HS-5 (cell line): ENCODE measurements at regions not wholly inside any gene's neighbourhood (a gene's known extent, or its start where the extent isn't known, plus 50 kb on each side); places are given as distances from the start of the nearest gene placed in this dataset.
"Not testable (repeated sequence)": the region's sequence is repeated elsewhere in the genome, so short reads cannot be mapped to it uniquely, and the experiment has no call there.

Experiments used
- DNase-seq: peaks from one replicate; pipeline ENCODE4 v3.0.0-alpha.2; 2012; ENCODE audit warnings: low read depth

- no peak for DNase-seq
These were observed 88.9 kb upstream of the RANBP3L start for GRCh38 chr5:36390640-36391039.

GRCh38 chr5:36392186-36392585, 90.5 kb upstream of the RANBP3L start:
- DNase-seq: no peak

GRCh38 chr5:36392818-36393217, 91.1 kb upstream of the RANBP3L start:
- peak; percentile 65 for DNase-seq

DNA sequence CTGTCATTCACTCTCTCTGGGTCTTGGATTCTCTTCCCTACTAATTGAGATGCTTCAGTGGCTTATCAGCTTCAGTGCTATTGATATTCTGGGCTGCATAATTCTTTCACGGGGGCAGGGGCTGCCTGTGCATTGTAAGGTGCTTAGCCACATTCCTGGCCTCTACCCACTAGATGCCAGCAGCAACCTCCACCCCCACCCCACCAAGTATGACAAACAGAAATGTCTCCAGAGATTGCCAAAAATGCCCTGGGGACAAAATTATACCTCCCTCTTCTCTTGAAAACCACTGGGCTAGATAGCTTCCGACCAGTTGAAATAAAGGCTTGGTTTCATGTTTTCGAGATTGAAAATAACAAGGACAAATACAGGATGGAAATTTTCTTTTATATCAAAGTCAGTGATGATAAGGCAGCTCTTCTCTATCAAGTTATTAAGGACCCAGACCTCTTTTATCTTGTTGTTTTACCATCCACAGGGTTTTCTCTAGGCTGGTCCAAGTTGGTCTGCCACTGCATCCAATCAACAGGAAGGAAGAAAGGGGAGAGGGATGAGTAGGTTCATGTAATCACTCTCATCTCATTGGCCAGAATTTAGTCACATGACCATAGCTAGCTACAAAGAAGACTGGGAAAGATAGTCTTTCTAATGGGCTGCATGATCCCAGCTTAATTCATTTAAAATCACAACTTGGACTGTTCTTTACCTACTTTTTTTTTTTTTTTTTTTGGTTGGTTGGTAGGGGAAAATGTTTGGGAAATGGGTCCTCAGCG, 92.1 kb upstream of the RANBP3L start:
- DNase-seq: no peak

GRCh38 chr5:36395260-36395659, 93.6 kb upstream of the RANBP3L start:
- no peak for DNase-seq

- DNase-seq: not testable (repeated sequence)
These were observed 94.2 kb upstream of the RANBP3L start for GRCh38 chr5:36395947-36396346.

DNA sequence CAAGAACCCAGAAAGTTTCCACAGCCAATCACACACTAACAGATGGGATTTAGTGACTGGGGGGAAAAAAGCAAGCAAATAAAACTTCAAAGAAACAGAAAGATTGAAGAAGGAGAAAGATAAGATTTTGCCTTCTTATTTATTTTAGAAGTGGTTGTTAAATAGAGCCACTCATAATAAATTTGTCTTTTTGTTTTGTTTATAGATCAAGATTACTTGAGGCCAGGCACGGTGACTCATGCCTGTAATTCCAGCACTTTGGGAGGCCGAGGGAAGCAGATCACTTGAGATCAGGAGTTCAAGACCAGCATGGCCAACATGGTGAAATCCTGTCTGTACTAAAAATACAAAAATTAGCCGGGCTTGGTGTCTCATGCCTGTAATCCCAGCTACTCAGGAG, 94.9 kb upstream of the RANBP3L start:
- DNase-seq: no peak

DNA sequence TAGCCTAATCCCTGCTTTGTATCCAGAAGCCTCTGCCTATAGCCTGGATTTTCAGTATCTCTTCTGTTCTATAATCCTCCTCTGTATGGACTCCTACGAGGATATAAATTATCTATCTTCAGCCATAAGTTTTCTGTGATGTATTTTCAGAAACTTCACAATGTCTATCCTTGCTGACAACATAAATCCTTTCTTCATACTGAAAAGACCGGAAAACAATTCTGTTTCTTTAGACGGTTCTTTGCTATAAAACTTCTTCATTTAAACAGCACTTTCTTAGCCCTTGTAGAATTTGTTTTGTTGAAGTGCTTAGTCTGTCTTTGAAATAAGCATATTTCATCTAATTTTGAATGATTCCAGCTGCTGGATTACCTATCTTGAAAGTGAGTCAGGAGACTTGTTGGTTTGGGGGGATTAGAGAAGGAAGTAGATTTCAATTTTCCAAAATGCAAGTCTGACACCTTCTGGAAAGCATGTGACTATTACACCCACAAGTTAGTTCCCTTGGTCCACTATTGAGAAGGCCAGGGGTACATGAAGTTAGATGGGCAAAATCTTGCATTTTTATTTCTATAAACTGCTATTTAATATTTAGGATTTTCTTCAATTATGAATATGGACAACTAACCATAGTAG, 96.3 kb upstream of the RANBP3L start:
- no peak for DNase-seq

- no peak for DNase-seq
These were observed 100.8 kb upstream of the RANBP3L start for GRCh38 chr5:36402512-36402906.

- DNase-seq: peak; percentile 97
These were observed 102.1 kb upstream of the RANBP3L start for GRCh38 chr5:36403632-36404311.

GRCh38 chr5:36406023-36406422, 104.3 kb upstream of the RANBP3L start:
- no peak for DNase-seq

DNA sequence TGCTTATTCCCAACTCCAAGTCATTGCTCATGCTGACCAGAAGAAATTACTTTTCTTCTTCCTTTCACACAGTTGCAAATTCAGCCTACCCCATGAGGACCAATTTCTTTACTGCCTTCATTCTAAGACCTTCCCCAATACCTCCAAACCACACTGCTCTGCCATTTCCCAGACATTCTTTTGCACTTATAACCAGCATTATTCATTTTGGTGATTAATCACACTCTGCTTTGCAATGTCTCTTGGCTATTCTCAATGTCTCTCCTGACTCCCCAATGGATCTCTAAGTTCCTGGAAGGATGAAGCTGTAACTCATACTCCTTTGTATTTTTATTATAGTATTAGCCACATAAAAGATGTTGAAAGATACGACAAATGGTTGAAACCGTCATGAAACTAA, 105.7 kb upstream of the RANBP3L start:
- no peak for DNase-seq

DNA sequence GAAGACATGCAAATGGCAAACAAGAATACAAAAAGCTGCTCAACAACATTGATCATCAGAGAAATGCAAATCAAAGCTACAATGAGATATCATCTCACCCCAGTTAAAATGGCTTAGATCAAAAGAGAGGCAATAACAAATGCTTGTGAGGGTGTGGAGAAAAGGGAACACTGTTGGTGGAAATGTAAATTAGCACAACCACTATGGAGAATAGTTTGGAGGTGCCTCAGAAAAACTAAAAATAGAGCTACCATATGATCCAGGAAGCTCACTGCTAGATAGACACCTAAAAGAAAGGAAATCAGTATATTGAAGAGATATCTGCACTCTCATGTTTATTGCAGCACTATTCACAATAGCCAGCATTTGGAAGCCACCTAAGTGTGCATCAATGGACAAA, 108.0 kb upstream of the RANBP3L start:
- not testable (repeated sequence) for DNase-seq

DNA sequence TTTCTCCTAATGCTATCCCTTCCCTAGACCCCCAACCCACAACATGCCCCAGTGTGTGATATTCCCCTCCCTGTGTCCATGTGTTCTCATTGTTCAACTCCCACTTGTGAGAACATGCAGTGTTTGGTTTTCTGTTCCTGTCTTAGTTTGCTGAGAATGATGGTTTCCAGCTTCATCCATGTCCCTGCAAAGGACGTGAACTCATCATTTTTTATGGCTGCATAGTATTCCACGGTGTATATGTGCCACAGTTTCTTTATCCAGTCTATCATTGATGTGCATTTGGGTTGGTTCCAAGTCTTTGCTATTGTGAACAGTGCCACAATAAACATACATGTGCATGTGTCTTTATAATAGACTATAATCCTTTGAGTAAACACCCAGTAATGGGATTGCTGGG, 109.0 kb upstream of the RANBP3L start:
- not testable (repeated sequence) for DNase-seq

GRCh38 chr5:36414869-36415282, 113.2 kb upstream of the RANBP3L start:
- peak; percentile 45 for DNase-seq

DNA sequence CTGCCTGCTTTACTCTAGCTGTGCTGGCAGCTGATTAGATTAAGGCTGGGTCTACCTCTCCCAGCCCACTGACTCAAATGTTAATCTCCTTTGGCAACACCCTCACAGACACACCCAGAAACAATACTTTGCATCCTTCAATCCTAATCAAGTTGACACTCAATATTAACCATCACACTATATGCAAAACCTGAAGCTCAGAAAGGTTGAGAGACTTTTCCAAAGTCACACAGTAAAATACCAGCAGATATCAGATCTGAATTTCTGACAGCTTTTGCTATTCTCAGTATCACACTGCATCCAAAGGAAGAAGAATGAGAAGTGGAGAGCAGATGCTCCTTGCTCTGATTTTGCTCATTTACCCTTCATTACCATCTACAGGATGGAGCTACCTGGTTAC, 114.9 kb upstream of the RANBP3L start:
- no peak for DNase-seq

DNA sequence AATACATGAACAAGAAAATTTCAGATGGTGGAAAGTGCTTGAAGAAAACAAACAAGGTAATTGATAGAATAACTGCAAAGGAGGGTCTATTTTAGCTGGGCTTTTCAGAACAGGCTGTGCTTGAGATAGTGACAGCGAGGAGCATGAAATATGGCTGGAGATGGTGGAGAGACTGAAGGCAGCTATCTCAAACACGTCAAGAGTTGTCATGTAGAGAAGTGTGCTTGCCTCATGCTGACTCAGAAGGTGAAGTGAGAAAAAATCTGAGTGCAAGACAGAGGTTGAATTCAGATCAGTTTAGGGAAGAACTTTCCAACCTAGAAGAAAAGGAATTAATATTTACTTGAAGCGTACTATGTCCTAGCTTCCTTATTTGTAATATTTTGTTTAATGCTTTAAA, 115.5 kb upstream of the RANBP3L start:
- no peak for DNase-seq

- no peak for DNase-seq
These were observed 116.0 kb upstream of the RANBP3L start for GRCh38 chr5:36417668-36418067.

- no peak for DNase-seq
These were observed 116.7 kb upstream of the RANBP3L start for GRCh38 chr5:36418152-36418979.

- DNase-seq: no peak
These were observed 119.6 kb upstream of the RANBP3L start for GRCh38 chr5:36421256-36421655.

GRCh38 chr5:36422952-36423351, 121.2 kb upstream of the RANBP3L start:
- peak; percentile 70 for DNase-seq

- DNase-seq: no peak
These were observed 122.0 kb upstream of the RANBP3L start for GRCh38 chr5:36423578-36424307.
